WERI-Rb-1 (cell line): ENCODE measurements at regions not wholly inside any gene's neighbourhood (a gene's known extent, or its start where the extent isn't known, plus 50 kb on each side); places are given as distances from the start of the nearest gene placed in this dataset.

ENCODE experiments used
- DNase-seq: peaks from one replicate; pipeline ENCODE4 v3.0.0-alpha.2; 2020
- H3K27ac ChIP-seq: fragments of 250-450 bp; sonication (Bioruptor Pico); 2 replicates; pipeline ENCODE4 v1.5.1; 2020; ENCODE audit warnings: mild to moderate bottlenecking, moderate library complexity
- H3K27me3 ChIP-seq: fragments of 250-450 bp; sonication (Bioruptor Pico); 2 replicates; pipeline ENCODE4 v1.5.1; 2021; ENCODE audit warnings: mild to moderate bottlenecking, low read depth, moderate library complexity; ENCODE audit not compliant: insufficient read depth, severe bottlenecking
- H3K36me3 ChIP-seq: fragments of 250-450 bp; sonication (Bioruptor Pico); 2 replicates; pipeline ENCODE4 v1.5.1; 2020; ENCODE audit warnings: mild to moderate bottlenecking, moderate library complexity
- H3K4me3 ChIP-seq: 2 replicates; pipeline ENCODE4 v1.5.1; 2011; ENCODE audit warnings: low read depth, mild to moderate bottlenecking, control low read depth, low read length
- H3K9me3 ChIP-seq: fragments of 250-450 bp; sonication (Bioruptor Pico); 2 replicates; pipeline ENCODE4 v1.5.1; 2021; ENCODE audit warnings: mild to moderate bottlenecking, moderate library complexity; ENCODE audit not compliant: severe bottlenecking
- CTCF ChIP-seq: IDR thresholded peaks from 2 replicates; pipeline ENCODE4 v1.5.1; 2011; ENCODE audit warnings: low read depth, mild to moderate bottlenecking, control low read depth, inconsistent platforms, low read length

- no peak for TF ChIP-seq CTCF
- no peaks in the 10 kb centered on the region for H3K36me3 ChIP-seq
- H3K27me3 ChIP-seq: no peaks in the 10 kb centered on the region
- no peak overlapping the region for H3K27ac ChIP-seq
- H3K9me3 ChIP-seq: no peaks in the 10 kb centered on the region
- no peak overlapping the region for H3K4me3 ChIP-seq
- no peak for DNase-seq
Observed at GRCh38 chr2:7269106-7269643, 352.0 kb downstream of the RNF144A start.

GRCh38 chr2:7270011-7270431 is 352.8 kb downstream of the RNF144A start:
- no peak for TF ChIP-seq CTCF
- DNase-seq: no peak
- Histone ChIP-seq H3K4me3 (no peak overlapping the region), H3K27ac (no peak overlapping the region), H3K27me3 (no peaks in the 10 kb centered on the region), H3K9me3 (no peaks in the 10 kb centered on the region), H3K36me3 (no peaks in the 10 kb centered on the region)

- no peak for TF ChIP-seq CTCF
Observed at GRCh38 chr2:7272210-7272609, 355.0 kb downstream of the RNF144A start.

GRCh38 chr2:7278984-7279383 is 361.8 kb downstream of the RNF144A start:
- Histone ChIP-seq H3K27ac (no peak overlapping the region), H3K4me3 (no peak overlapping the region), H3K9me3 (peaks cover 2% of the 10 kb centered on the region), H3K27me3 (no peaks in the 10 kb centered on the region), H3K36me3 (no peaks in the 10 kb centered on the region)
- DNase-seq: no peak
- no peak for TF ChIP-seq CTCF

More at GRCh38 chr2:7272210-7272609, 355.0 kb downstream of the RNF144A start:
- H3K36me3 ChIP-seq: no peaks in the 10 kb centered on the region
- no peak for DNase-seq
- H3K4me3 ChIP-seq: no peak overlapping the region
- H3K9me3 ChIP-seq: no peaks in the 10 kb centered on the region
- no peaks in the 10 kb centered on the region for H3K27me3 ChIP-seq
- no peak overlapping the region for H3K27ac ChIP-seq

- no peaks in the 10 kb centered on the region for H3K27me3 ChIP-seq
- DNase-seq: no peak
- H3K27ac ChIP-seq: no peak overlapping the region
- H3K36me3 ChIP-seq: no peaks in the 10 kb centered on the region
- H3K9me3 ChIP-seq: peaks cover 2% of the 10 kb centered on the region
- H3K4me3 ChIP-seq: no peak overlapping the region
- TF ChIP-seq CTCF: no peak
Observed at GRCh38 chr2:7279421-7279949, 362.3 kb downstream of the RNF144A start.

GRCh38 chr2:7280790-7281189 is 363.6 kb downstream of the RNF144A start:
- no peak for TF ChIP-seq CTCF
- H3K36me3 ChIP-seq: no peaks in the 10 kb centered on the region
- H3K4me3 ChIP-seq: no peak overlapping the region
- DNase-seq: no peak
- peaks cover 2% of the 10 kb centered on the region for H3K9me3 ChIP-seq
- H3K27me3 ChIP-seq: no peaks in the 10 kb centered on the region
- no peak overlapping the region for H3K27ac ChIP-seq
